Stimulated activated naive B cell treated with anti-CD40 and anti-IgM and Interleukin-4, amounts not matched to agents 10 μg/mL and 1 μg/mL and 100 μg/mL, for 72 hours (primary cell): ENCODE measurements at regions not wholly inside any gene's neighbourhood (a gene's known extent, or its start where the extent isn't known, plus 50 kb on each side); places are given as distances from the start of the nearest gene placed in this dataset.

ENCODE experiments used
- ATAC-seq, 2 donors: fragments of 150-1000 bp; cut with Tn5 transposase; replicated peaks; 2 replicates each; pipeline ENCODE4 v1.10.0; 2021; ENCODE audit warnings: moderate library complexity in 1 of 2
- DNase-seq: peaks from one replicate; pipeline ENCODE4 v3.0.0; 2021
- H3K27ac Mint-ChIP-seq: one replicate; pipeline ENCODE4 v1.8.0; 2022; ENCODE audit warnings: mild to moderate bottlenecking, mixed read lengths
- H3K27me3 Mint-ChIP-seq, 2 donors: one replicate each; pipeline ENCODE4 v1.8.0; 2022; ENCODE audit warnings: mixed read lengths in 2 of 2
- H3K36me3 Mint-ChIP-seq, 2 donors: one replicate each; pipeline ENCODE4 v1.8.0; 2022; ENCODE audit warnings: mixed read lengths in 2 of 2, mild to moderate bottlenecking in 1 of 2
- H3K4me1 Mint-ChIP-seq, 2 donors: one replicate each; pipeline ENCODE4 v1.8.0; 2022; ENCODE audit warnings: mixed read lengths in 2 of 2, mild to moderate bottlenecking in 1 of 2
- H3K4me3 Mint-ChIP-seq, 2 donors: one replicate each; pipeline ENCODE4 v1.8.0; 2022; ENCODE audit warnings: mild to moderate bottlenecking in 2 of 2, mixed read lengths in 2 of 2, moderate library complexity in 1 of 2
- H3K9me3 Mint-ChIP-seq, 2 donors: one replicate each; pipeline ENCODE4 v1.8.0; 2022; ENCODE audit warnings: mixed read lengths in 2 of 2, mild to moderate bottlenecking in 1 of 2

- H3K36me3 Mint-ChIP-seq = no peaks in the 10 kb centered on the region
- DNase-seq (no peak), ATAC-seq (no peak)
- H3K27me3 Mint-ChIP-seq = no peaks in the 10 kb centered on the region
- H3K9me3 Mint-ChIP-seq = peaks cover 4 to 9% of the 10 kb centered on the region in 2 donors
- H3K4me3 Mint-ChIP-seq = no peak overlapping the region
- H3K4me1 Mint-ChIP-seq = no peaks in the 10 kb centered on the region
- H3K27ac Mint-ChIP-seq = no peak overlapping the region
Measured at GRCh38 chr20:11018668-11019170, 344.9 kb upstream of the JAG1 start.

DNA sequence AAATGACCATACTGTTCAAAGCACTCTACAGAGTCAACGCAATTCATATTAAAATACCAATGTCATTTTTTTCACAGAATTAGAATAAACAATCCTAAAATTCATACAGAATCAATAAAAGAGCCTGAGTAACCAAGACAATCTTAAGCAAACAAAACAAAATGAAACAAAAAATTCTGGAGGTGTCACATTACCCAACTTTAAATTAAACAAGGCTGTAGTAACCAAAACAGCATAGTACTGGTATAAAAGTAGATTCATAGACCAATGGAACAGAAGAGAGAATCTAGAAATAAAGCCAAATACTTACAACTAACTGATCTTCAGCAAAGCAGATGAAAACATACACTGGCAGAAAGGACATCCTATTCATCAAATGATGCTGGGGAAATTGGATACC, 346.9 kb upstream of the JAG1 start:
- Mint-ChIP-seq H3K9me3 (peaks cover 4 to 9% of the 10 kb centered on the region in 2 donors), H3K4me1 (no peaks in the 10 kb centered on the region), H3K4me3 (no peak overlapping the region), H3K36me3 (no peaks in the 10 kb centered on the region), H3K27ac (no peak overlapping the region), H3K27me3 (no peaks in the 10 kb centered on the region)
- ATAC-seq = no peak
- no peak for DNase-seq

DNA sequence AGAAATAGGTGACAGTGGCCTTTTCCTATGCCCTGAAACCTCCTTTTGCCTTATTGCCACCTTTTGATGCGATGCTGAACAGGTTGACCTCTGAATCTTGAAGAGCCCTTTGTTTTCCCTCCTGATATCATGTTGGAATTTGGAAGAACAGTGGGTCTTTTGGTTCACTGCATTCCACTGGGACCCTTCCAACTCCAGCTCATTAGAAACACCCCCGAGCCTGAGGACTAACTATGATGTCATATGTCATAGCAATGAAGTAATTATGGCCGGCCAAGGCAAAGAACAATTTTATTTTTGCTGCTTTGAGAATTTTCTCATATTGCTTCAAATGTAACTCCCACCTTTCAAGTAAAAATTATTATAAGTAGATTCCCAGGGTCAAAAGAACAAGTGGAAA, 353.4 kb upstream of the JAG1 start:
- Mint-ChIP-seq H3K27me3 (no peaks in the 10 kb centered on the region), H3K4me3 (no peak overlapping the region), H3K4me1 (no peaks in the 10 kb centered on the region), H3K27ac (no peak overlapping the region), H3K36me3 (no peaks in the 10 kb centered on the region), H3K9me3 (peaks cover 0 to 7% of the 10 kb centered on the region in 2 donors)
- no peak for ATAC-seq
- no peak for DNase-seq

DNA sequence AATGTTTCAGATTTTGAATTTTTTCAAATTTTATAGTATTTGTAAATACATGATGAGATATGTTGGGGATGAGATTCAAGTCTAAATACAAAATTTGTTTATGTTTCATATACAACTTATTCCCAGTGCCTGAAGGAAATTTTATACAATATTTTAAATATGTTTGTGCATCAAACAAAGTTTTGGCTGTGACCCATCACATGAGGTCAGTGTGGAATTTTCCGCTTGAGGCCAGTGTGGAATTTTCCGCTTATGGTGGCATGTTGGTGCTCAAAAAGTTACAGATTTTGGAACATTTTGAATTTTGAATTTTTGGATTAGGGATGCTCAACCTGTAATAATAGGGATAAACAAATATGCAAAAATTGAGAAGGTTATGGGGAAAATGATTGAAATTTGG, 356.6 kb upstream of the JAG1 start:
- Mint-ChIP-seq H3K4me1 (no peaks in the 10 kb centered on the region), H3K27me3 (no peaks in the 10 kb centered on the region), H3K27ac (no peak overlapping the region), H3K9me3 (peaks cover 8 to 15% of the 10 kb centered on the region in 2 donors), H3K36me3 (no peaks in the 10 kb centered on the region), H3K4me3 (no peak overlapping the region)
- ATAC-seq (no peak), DNase-seq (no peak)

DNA sequence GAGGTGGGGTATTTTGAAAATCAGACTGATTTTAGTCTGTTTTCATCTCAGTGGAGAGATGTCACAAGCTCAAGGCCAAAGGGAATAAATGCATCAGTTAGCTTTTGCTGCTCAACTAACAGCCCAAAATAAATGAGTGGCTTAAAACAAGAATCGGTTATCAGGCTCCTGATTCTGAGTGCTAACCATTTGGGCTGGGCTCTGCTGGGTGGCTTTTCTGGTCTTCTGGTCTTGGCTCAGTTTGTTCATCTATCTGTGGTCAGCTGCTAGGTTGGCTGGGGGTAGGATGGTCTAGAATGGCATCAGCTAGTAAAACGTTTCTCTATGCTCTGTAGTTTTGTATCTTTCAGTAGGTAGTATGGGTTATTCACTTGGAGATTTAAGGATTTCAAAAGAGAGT, 357.5 kb upstream of the JAG1 start:
- DNase-seq (no peak), ATAC-seq (no peak)
- Mint-ChIP-seq H3K36me3 (no peaks in the 10 kb centered on the region), H3K4me1 (no peaks in the 10 kb centered on the region), H3K4me3 (no peak overlapping the region), H3K27me3 (no peaks in the 10 kb centered on the region), H3K27ac (no peak overlapping the region), H3K9me3 (peaks cover 8 to 15% of the 10 kb centered on the region in 2 donors)

- Mint-ChIP-seq H3K27ac (no peak overlapping the region), H3K27me3 (no peaks in the 10 kb centered on the region), H3K36me3 (no peaks in the 10 kb centered on the region), H3K4me3 (no peak overlapping the region), H3K4me1 (no peaks in the 10 kb centered on the region), H3K9me3 (peaks cover 8 to 16% of the 10 kb centered on the region in 2 donors)
- no peak for DNase-seq
- ATAC-seq = no peak
Measured at GRCh38 chr20:11032611-11033010, 358.8 kb upstream of the JAG1 start.

- DNase-seq (no peak), ATAC-seq (no peak)
- no peak overlapping the region for H3K27ac Mint-ChIP-seq
- H3K9me3 Mint-ChIP-seq = peaks cover 8 to 16% of the 10 kb centered on the region in 2 donors
- H3K27me3 Mint-ChIP-seq = no peaks in the 10 kb centered on the region
- H3K4me1 Mint-ChIP-seq = no peaks in the 10 kb centered on the region
- no peak overlapping the region for H3K4me3 Mint-ChIP-seq
- H3K36me3 Mint-ChIP-seq = no peaks in the 10 kb centered on the region
Measured at GRCh38 chr20:11034025-11034424, 360.2 kb upstream of the JAG1 start.

DNA sequence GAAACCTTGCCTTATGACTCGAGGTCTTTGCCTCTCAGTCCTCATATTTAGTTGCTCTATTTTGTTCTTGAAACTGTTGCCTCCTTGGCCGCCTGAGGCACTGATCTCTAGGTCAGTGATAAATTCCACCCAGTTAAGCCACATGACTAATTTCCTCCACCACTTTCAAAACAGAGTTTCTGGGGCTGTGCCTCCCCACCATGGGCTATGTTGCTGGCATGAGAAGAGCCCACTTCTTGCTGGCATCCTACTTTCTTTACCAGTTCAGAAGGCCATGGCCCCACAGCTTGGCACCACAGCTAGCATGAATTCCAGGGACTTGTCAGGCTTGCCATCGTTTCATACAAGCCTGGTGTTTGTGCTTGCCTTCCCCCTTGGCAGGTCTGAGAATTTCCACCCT, 361.4 kb upstream of the JAG1 start:
- H3K27me3 Mint-ChIP-seq = no peaks in the 10 kb centered on the region
- peaks cover 16 to 19% of the 10 kb centered on the region in 2 donors for H3K9me3 Mint-ChIP-seq
- ATAC-seq (no peak), DNase-seq (no peak)
- H3K36me3 Mint-ChIP-seq = no peaks in the 10 kb centered on the region
- no peak overlapping the region for H3K27ac Mint-ChIP-seq
- H3K4me1 Mint-ChIP-seq = no peaks in the 10 kb centered on the region
- H3K4me3 Mint-ChIP-seq = no peak overlapping the region

- Mint-ChIP-seq H3K4me3 (no peak overlapping the region), H3K4me1 (no peaks in the 10 kb centered on the region), H3K27me3 (no peaks in the 10 kb centered on the region), H3K27ac (no peak overlapping the region), H3K9me3 (peaks cover 6 to 13% of the 10 kb centered on the region in 2 donors), H3K36me3 (no peaks in the 10 kb centered on the region)
- DNase-seq (no peak), ATAC-seq (no peak)
Measured at GRCh38 chr20:11041396-11041795, 367.6 kb upstream of the JAG1 start.

DNA sequence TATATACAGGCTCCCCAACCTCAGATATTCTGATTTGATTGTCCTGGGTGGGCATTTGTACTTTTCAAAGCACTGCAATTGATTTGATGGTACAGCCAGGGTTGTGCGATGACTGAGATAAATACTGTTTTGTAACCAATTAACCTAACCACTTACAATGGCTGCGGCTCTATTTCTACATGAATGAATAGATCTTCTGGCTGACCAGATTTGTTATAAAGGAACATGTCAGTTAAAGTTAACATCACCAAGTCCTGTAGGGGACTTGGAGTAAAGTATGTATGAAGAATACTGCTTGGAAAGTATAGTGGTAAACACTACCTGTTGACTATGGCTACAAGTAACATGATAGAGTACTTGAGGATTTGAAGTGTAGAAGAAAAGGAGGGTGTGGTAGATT, 369.2 kb upstream of the JAG1 start:
- no peaks in the 10 kb centered on the region for H3K27me3 Mint-ChIP-seq
- H3K27ac Mint-ChIP-seq = no peak overlapping the region
- H3K9me3 Mint-ChIP-seq = peaks cover 5 to 13% of the 10 kb centered on the region in 2 donors
- no peaks in the 10 kb centered on the region for H3K36me3 Mint-ChIP-seq
- H3K4me3 Mint-ChIP-seq = no peak overlapping the region
- ATAC-seq (no peak), DNase-seq (no peak)
- H3K4me1 Mint-ChIP-seq = no peaks in the 10 kb centered on the region

GRCh38 chr20:11044561-11044960, 370.8 kb upstream of the JAG1 start:
- Mint-ChIP-seq H3K9me3 (peaks cover 5 to 11% of the 10 kb centered on the region in 2 donors), H3K4me3 (no peak overlapping the region), H3K27me3 (no peaks in the 10 kb centered on the region), H3K27ac (no peak overlapping the region), H3K4me1 (no peaks in the 10 kb centered on the region), H3K36me3 (no peaks in the 10 kb centered on the region)
- DNase-seq (no peak), ATAC-seq (no peak)

- Mint-ChIP-seq H3K4me3 (no peak overlapping the region), H3K36me3 (no peaks in the 10 kb centered on the region), H3K27ac (no peak overlapping the region), H3K9me3 (peaks cover 0 to 3% of the 10 kb centered on the region in 2 donors), H3K27me3 (no peaks in the 10 kb centered on the region), H3K4me1 (no peaks in the 10 kb centered on the region)
- DNase-seq (no peak), ATAC-seq (no peak)
Measured at GRCh38 chr20:11045412-11046175, 371.8 kb upstream of the JAG1 start.

GRCh38 chr20:11047559-11047958, 373.8 kb upstream of the JAG1 start:
- peaks cover 0 to 3% of the 10 kb centered on the region in 2 donors for H3K9me3 Mint-ChIP-seq
- ATAC-seq = no peak

GRCh38 chr20:11048739-11049138, 374.9 kb upstream of the JAG1 start:
- Mint-ChIP-seq H3K36me3 (no peaks in the 10 kb centered on the region), H3K4me3 (no peak overlapping the region), H3K4me1 (no peaks in the 10 kb centered on the region), H3K27me3 (no peaks in the 10 kb centered on the region), H3K27ac (no peak overlapping the region), H3K9me3 (peaks cover 0 to 3% of the 10 kb centered on the region in 2 donors)
- no peak for DNase-seq
- ATAC-seq = no peak

More at GRCh38 chr20:11047559-11047958, 373.8 kb upstream of the JAG1 start:
- no peak for DNase-seq
- no peaks in the 10 kb centered on the region for H3K27me3 Mint-ChIP-seq
- H3K4me3 Mint-ChIP-seq = no peak overlapping the region
- H3K4me1 Mint-ChIP-seq = no peaks in the 10 kb centered on the region
- H3K36me3 Mint-ChIP-seq = no peaks in the 10 kb centered on the region
- no peak overlapping the region for H3K27ac Mint-ChIP-seq

- no peaks in the 10 kb centered on the region for H3K4me1 Mint-ChIP-seq
- ATAC-seq = no peak
- no peak for DNase-seq
- no peaks in the 10 kb centered on the region for H3K36me3 Mint-ChIP-seq
- peaks cover 0 to 3% of the 10 kb centered on the region in 2 donors for H3K9me3 Mint-ChIP-seq
- H3K27me3 Mint-ChIP-seq = no peaks in the 10 kb centered on the region
- H3K4me3 Mint-ChIP-seq = no peak overlapping the region
- no peak overlapping the region for H3K27ac Mint-ChIP-seq
Measured at GRCh38 chr20:11050350-11050749, 376.6 kb upstream of the JAG1 start.
